GM12891 (cell line): ENCODE measurements at regions not wholly inside any gene's neighbourhood (a gene's known extent, or its start where the extent isn't known, plus 50 kb on each side); places are given as distances from the start of the nearest gene placed in this dataset.

ENCODE experiments used
- POLR2A ChIP-seq: IDR thresholded peaks from 2 replicates; pipeline ENCODE4 v1.6.1; 2011; ENCODE audit warnings: low read depth, low read length, control low read depth
- SPI1 ChIP-seq: IDR thresholded peaks from 2 replicates; pipeline ENCODE4 v1.6.1; 2011; ENCODE audit warnings: low read depth, low read length, control low read depth
- TAF1 ChIP-seq: IDR thresholded peaks from 2 replicates; pipeline ENCODE4 v1.6.1; 2011; ENCODE audit warnings: low read depth, low read length, control low read depth

DNA sequence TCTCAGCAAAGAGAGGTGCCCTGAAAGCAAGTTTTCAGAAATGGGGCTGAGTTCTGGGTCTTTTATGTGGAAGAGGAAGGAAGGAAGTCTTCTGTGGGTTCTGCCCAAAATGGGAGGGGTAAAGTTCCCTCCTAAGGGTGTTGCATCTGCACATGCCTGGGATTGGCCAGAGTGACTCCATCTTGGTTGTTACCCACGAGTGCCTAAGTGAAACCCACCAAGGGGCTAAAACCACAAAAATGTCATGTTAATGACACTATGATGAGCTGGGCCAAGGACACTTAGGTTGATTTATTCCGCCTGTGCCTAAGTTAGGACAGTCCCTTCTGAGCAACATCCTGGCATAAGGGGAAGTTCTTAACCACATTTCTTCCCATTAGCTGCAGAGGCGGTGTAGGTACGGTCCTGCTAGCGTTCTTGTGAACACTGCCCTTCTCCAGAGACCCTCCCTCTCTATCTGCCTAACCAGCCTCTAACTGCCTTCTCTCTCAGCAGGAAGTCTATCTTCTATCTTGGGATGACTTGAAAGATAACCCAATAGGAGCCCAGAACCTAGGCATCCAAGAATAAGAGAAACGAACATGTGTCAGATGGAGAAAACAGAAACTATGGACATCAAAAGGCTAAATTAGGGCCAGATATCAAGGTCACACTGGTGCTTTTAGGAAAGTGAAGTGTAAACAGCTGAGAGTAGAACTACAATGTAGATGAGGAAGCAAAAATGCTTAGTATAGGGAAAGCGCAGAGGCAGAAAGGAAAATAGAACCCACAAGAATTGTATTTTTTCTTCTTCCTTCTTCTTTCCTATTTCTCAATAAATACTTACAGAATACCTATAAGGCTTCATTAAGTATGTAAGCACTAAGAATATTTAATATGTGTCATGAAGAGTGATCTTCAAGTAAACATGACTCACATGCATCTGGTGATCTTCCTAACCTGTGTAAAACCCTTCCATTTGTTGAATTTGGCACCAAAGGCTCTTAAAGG, 104.2 kb upstream of the AMN1 start:
- TF ChIP-seq POLR2A (no peak), SPI1 (no peak), TAF1 (no peak)
